Caco-2 (cell line): ENCODE measurements at regions not wholly inside any gene's neighbourhood (a gene's known extent, or its start where the extent isn't known, plus 50 kb on each side); places are given as distances from the start of the nearest gene placed in this dataset.

Experiments
- BruUV-seq: library from RNA; stranded (reverse); fragments of 400-500 nt; replicated peaks from 2 replicates; lab custom pipeline; 2021; lab: Mats Ljungman, UMichigan
- CTCF ChIA-PET: fragments of 300-600 bp; sonication (Branson Sonifier 250); formaldehyde crosslinking; loops from one replicate; lab custom pipeline; 2022; ENCODE audit warnings: antibody characterized with exemption; lab: Charles Lee
- POLR2A ChIA-PET: fragments of 300-600 bp; sonication (Branson Sonifier 250); formaldehyde crosslinking; loops from one replicate; lab custom pipeline; 2022; ENCODE audit warnings: antibody characterized with exemption; lab: Charles Lee
- DNase-seq, 2 experiments: peaks; one replicate each; pipeline versions ENCODE4 v3.0.0 to v3.0.0-alpha.2; 2020 to 2022
- H3K27me3 ChIP-seq: replicated peaks from 2 replicates; pipeline ENCODE4 v1.6.0; 2011; ENCODE audit warnings: low read length; ENCODE audit not compliant: control insufficient read depth, insufficient read depth
- H3K36me3 ChIP-seq: 2 replicates; pipeline ENCODE4 v1.5.1; 2011; ENCODE audit warnings: low read length; ENCODE audit not compliant: control insufficient read depth, insufficient read depth
- H3K4me1 ChIP-seq: fragments of 250-450 bp; sonication (Bioruptor Pico); 2 replicates; pipeline ENCODE4 v1.5.1; 2020; ENCODE audit warnings: mild to moderate bottlenecking
- H3K4me3 ChIP-seq: 2 replicates; pipeline ENCODE4 v1.5.1; 2011; ENCODE audit warnings: low read depth, mild to moderate bottlenecking, control low read depth, low read length
- H3K9me3 ChIP-seq: fragments of 250-450 bp; sonication (Bioruptor Pico); 2 replicates; pipeline ENCODE4 v1.5.1; 2020; ENCODE audit warnings: mild to moderate bottlenecking, moderate library complexity
- H3K27ac Mint-ChIP-seq: one replicate; pipeline ENCODE4 v1.8.0; 2022; ENCODE audit warnings: mixed read lengths; ENCODE audit not compliant: unreplicated experiment
- H3K27me3 Mint-ChIP-seq: one replicate; pipeline ENCODE4 v1.8.0; 2022; ENCODE audit warnings: mixed read lengths; ENCODE audit not compliant: insufficient read depth, unreplicated experiment
- H3K36me3 Mint-ChIP-seq: one replicate; pipeline ENCODE4 v1.8.0; 2022; ENCODE audit warnings: mild to moderate bottlenecking, mixed read lengths; ENCODE audit not compliant: insufficient read depth, unreplicated experiment
- H3K4me1 Mint-ChIP-seq: one replicate; pipeline ENCODE4 v1.8.0; 2022; ENCODE audit warnings: low read depth, mixed read lengths; ENCODE audit not compliant: unreplicated experiment
- H3K4me3 Mint-ChIP-seq: one replicate; pipeline ENCODE4 v1.8.0; 2022; ENCODE audit warnings: mild to moderate bottlenecking, moderate library complexity, mixed read lengths; ENCODE audit not compliant: unreplicated experiment
- H3K9me3 Mint-ChIP-seq: one replicate; pipeline ENCODE4 v1.8.0; 2022; ENCODE audit warnings: mixed read lengths; ENCODE audit not compliant: unreplicated experiment
- intact Hi-C: fragments of 100-400 bp; cut with micrococcal nuclease; formaldehyde crosslinking; loops from one replicate; pipeline ENCODE4 v1.10.0; 2022; ENCODE audit not compliant: unreplicated experiment
- TF ChIP-seq, protein P1 (sequence below), 2 experiments: fragments of 200-600 bp in 1 of 2; IDR thresholded peaks; 1 replicate in 1 of 2; 2 replicates in 1 of 2; pipeline versions ENCODE4 v1.5.1 to v1.8.0; 2011 to 2022; ENCODE audit warnings: antibody characterized with exemption in 1 of 2, control low read depth in 1 of 2, inconsistent platforms in 1 of 2, low read depth in 1 of 2, low read length in 1 of 2, mild to moderate bottlenecking in 1 of 2, moderate library complexity in 1 of 2; ENCODE audit not compliant: insufficient read depth in 1 of 2, severe bottlenecking in 1 of 2, unreplicated experiment in 1 of 2

DNA sequence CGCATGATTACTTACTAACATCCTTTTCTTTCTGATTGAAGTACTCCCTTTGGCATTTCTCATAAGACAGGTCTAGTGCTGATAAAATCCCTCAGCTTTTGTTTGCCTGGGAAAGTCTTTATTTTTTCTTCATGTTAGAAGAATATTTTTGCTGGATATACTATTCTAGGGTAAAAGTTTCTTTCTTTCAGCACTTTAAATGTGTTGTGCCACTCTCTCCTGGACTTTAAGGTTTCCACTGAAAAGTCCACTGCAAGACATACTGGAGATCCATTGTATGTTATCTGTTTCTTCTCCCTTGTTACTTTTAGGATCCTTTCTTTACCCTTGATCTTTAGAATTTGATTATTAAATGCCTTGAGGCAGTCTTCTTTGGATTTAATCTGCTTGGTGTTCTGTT lies 796.7 kb downstream of the UQCRFS1 start:
- TF ChIP-seq, protein P1, sequence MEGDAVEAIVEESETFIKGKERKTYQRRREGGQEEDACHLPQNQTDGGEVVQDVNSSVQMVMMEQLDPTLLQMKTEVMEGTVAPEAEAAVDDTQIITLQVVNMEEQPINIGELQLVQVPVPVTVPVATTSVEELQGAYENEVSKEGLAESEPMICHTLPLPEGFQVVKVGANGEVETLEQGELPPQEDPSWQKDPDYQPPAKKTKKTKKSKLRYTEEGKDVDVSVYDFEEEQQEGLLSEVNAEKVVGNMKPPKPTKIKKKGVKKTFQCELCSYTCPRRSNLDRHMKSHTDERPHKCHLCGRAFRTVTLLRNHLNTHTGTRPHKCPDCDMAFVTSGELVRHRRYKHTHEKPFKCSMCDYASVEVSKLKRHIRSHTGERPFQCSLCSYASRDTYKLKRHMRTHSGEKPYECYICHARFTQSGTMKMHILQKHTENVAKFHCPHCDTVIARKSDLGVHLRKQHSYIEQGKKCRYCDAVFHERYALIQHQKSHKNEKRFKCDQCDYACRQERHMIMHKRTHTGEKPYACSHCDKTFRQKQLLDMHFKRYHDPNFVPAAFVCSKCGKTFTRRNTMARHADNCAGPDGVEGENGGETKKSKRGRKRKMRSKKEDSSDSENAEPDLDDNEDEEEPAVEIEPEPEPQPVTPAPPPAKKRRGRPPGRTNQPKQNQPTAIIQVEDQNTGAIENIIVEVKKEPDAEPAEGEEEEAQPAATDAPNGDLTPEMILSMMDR (IDR thresholded peaks at IDR 0.05; ENCODE audit: insufficient read depth in 1 of 2, low read depth in 1 of 2, low read length in 1 of 2, severe bottlenecking in 1 of 2, unreplicated experiment in 1 of 2): no peak
- DNase-seq: no peak
- no peaks in the 10 kb centered on the region for H3K27me3 ChIP-seq
- no peaks in the 10 kb centered on the region for H3K4me1 ChIP-seq
- POLR2A ChIA-PET: no interaction called here
- intact Hi-C loops: no loop called here
- H3K27me3 Mint-ChIP-seq: peaks cover 2% of the 10 kb centered on the region
- H3K9me3 ChIP-seq: no peaks in the 10 kb centered on the region
- H3K9me3 Mint-ChIP-seq: no peaks in the 10 kb centered on the region
- H3K36me3 ChIP-seq: no peaks in the 10 kb centered on the region
- no peak overlapping the region for H3K4me3 Mint-ChIP-seq
- H3K4me3 ChIP-seq: no peak overlapping the region
- no peaks in the 10 kb centered on the region for H3K36me3 Mint-ChIP-seq
- CTCF ChIA-PET: no interaction called here
- H3K4me1 Mint-ChIP-seq: no peaks in the 10 kb centered on the region
- no TSS peak for BruUV-seq
- H3K27ac Mint-ChIP-seq: no peak overlapping the region

DNA sequence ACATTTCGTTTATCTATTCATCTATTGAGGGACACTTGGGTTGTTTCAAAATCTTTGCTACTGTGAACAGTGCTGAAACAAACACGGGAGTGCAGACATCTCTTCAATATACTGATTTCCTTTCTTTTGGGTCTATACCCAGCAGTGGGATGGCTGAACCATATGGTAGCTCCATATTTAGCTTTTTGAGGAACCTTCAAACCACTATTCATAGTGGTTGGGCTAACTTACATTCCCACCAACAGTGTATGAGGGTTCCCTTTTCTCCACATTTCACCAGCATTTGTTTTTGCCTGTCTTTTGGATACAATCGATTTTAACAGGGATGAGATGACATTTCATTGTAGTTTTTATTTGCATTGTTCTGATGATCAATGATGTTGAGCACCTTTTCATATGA lies 798.2 kb downstream of the UQCRFS1 start:
- Mint-ChIP-seq H3K27me3 (peaks cover 2% of the 10 kb centered on the region), H3K27ac (no peak overlapping the region), H3K4me3 (no peak overlapping the region), H3K9me3 (no peaks in the 10 kb centered on the region), H3K36me3 (no peaks in the 10 kb centered on the region), H3K4me1 (no peaks in the 10 kb centered on the region)
- intact Hi-C loops: no loop called here
- BruUV-seq: no TSS peak
- Histone ChIP-seq H3K4me1 (no peaks in the 10 kb centered on the region), H3K4me3 (no peak overlapping the region), H3K27me3 (no peaks in the 10 kb centered on the region), H3K9me3 (no peaks in the 10 kb centered on the region), H3K36me3 (no peaks in the 10 kb centered on the region)
- TF ChIP-seq, protein P1 (IDR thresholded peaks at IDR 0.05; ENCODE audit: insufficient read depth in 1 of 2, low read depth in 1 of 2, low read length in 1 of 2, severe bottlenecking in 1 of 2, unreplicated experiment in 1 of 2): no peak
- DNase-seq: no peak
- CTCF ChIA-PET: no interaction called here
- POLR2A ChIA-PET: no interaction called here

DNA sequence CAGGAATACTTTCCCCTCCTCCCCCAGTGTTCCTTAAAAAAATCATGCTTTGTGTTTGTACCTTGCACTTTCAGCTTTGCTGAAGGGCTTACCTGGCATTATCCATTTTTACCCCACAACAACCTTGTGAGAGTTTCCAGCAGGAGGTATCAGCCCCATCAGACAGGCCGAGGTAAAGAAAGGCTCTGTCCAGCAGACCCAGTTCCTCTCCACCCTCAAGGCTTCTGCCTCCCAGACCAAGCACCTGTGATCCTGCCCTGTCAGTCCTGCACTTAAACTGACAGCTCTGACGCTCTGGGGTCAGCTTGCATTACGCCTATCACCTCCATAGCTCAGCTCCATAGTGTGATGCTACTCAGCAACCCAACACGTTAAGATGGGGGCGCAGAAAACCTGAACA lies 803.1 kb downstream of the UQCRFS1 start:
- POLR2A ChIA-PET: no interaction called here
- no peak for DNase-seq
- H3K4me1 ChIP-seq: no peaks in the 10 kb centered on the region
- TF ChIP-seq, protein P1 (IDR thresholded peaks at IDR 0.05; ENCODE audit: insufficient read depth in 1 of 2, low read depth in 1 of 2, low read length in 1 of 2, severe bottlenecking in 1 of 2, unreplicated experiment in 1 of 2): no peak
- H3K36me3 Mint-ChIP-seq: no peaks in the 10 kb centered on the region
- no peaks in the 10 kb centered on the region for H3K4me1 Mint-ChIP-seq
- intact Hi-C loops: no loop called here
- no TSS peak for BruUV-seq
- CTCF ChIA-PET: no interaction called here
- no peaks in the 10 kb centered on the region for H3K9me3 Mint-ChIP-seq
- no peak overlapping the region for H3K4me3 Mint-ChIP-seq
- H3K27me3 ChIP-seq: no peaks in the 10 kb centered on the region
- no peaks in the 10 kb centered on the region for H3K36me3 ChIP-seq
- H3K4me3 ChIP-seq: no peak overlapping the region
- H3K27me3 Mint-ChIP-seq: peaks cover 15% of the 10 kb centered on the region
- no peak overlapping the region for H3K27ac Mint-ChIP-seq
- H3K9me3 ChIP-seq: no peaks in the 10 kb centered on the region
